Muscle layer of colon (tissue), 2 donors: ENCODE measurements at regions not wholly inside any gene's neighbourhood (a gene's known extent, or its start where the extent isn't known, plus 50 kb on each side); places are given as distances from the start of the nearest gene placed in this dataset.

Source experiments
- H3K27ac ChIP-seq: one replicate; pipeline ENCODE4 v1.7.0; 2013; ENCODE audit warnings: low read depth, mild to moderate bottlenecking, low read length, moderate library complexity
- H3K27me3 ChIP-seq, 2 donors: one replicate each; pipeline ENCODE4 v1.7.0; 2013; ENCODE audit warnings: low read length in 2 of 2, mild to moderate bottlenecking in 2 of 2; ENCODE audit not compliant: insufficient read depth in 2 of 2, control insufficient read depth in 1 of 2
- H3K36me3 ChIP-seq: one replicate; pipeline ENCODE4 v1.7.0; 2013; ENCODE audit warnings: mild to moderate bottlenecking, low read length; ENCODE audit not compliant: insufficient read depth
- H3K4me1 ChIP-seq: one replicate; pipeline ENCODE4 v1.7.0; 2013; ENCODE audit warnings: mild to moderate bottlenecking, low read length; ENCODE audit not compliant: insufficient read depth
- H3K4me3 ChIP-seq, 2 donors: one replicate each; pipeline ENCODE4 v1.7.0; 2013; ENCODE audit warnings: low read length in 2 of 2, low read depth in 1 of 2, mild to moderate bottlenecking in 1 of 2, moderate library complexity in 1 of 2
- H3K9ac ChIP-seq: one replicate; pipeline ENCODE4 v1.7.0; 2013; ENCODE audit warnings: low read length
- H3K9me3 ChIP-seq: one replicate; pipeline ENCODE4 v1.7.0; 2013; ENCODE audit warnings: mild to moderate bottlenecking, low read length
- donor health status: abdominal sarcoma.
- donor health status: Adenocarcinoma of cecum.

GRCh38 chr15:52862677-52863076 is 72.5 kb upstream of the ONECUT1 start:
- H3K36me3 ChIP-seq, result no peaks in the 10 kb centered on the region
- H3K9me3 ChIP-seq, result no peaks in the 10 kb centered on the region
- H3K27me3 ChIP-seq, result no peaks in the 10 kb centered on the region
- no peak overlapping the region for H3K27ac ChIP-seq
- no peaks in the 10 kb centered on the region for H3K4me1 ChIP-seq
- no peak overlapping the region for H3K9ac ChIP-seq
- no peak overlapping the region for H3K4me3 ChIP-seq

GRCh38 chr15:52858782-52859176 is 68.6 kb upstream of the ONECUT1 start:
- Histone ChIP-seq H3K9me3 (no peaks in the 10 kb centered on the region), H3K27ac (no peak overlapping the region), H3K4me1 (no peaks in the 10 kb centered on the region), H3K27me3 (no peaks in the 10 kb centered on the region), H3K36me3 (no peaks in the 10 kb centered on the region), H3K4me3 (no peak overlapping the region), H3K9ac (no peak overlapping the region)

GRCh38 chr15:52857937-52858781 is 68.0 kb upstream of the ONECUT1 start:
- no peak overlapping the region for H3K27ac ChIP-seq

GRCh38 chr15:52857471-52857870 is 67.3 kb upstream of the ONECUT1 start:
- Histone ChIP-seq H3K4me1 (no peaks in the 10 kb centered on the region), H3K9ac (no peak overlapping the region), H3K36me3 (no peaks in the 10 kb centered on the region), H3K27me3 (no peaks in the 10 kb centered on the region), H3K4me3 (no peak overlapping the region), H3K27ac (no peak overlapping the region), H3K9me3 (no peaks in the 10 kb centered on the region)

More at GRCh38 chr15:52857937-52858781, 68.0 kb upstream of the ONECUT1 start:
- Histone ChIP-seq H3K9ac (no peak overlapping the region), H3K9me3 (no peaks in the 10 kb centered on the region), H3K4me1 (no peaks in the 10 kb centered on the region), H3K36me3 (no peaks in the 10 kb centered on the region), H3K27me3 (no peaks in the 10 kb centered on the region), H3K4me3 (no peak overlapping the region)

GRCh38 chr15:52856286-52856685 is 66.2 kb upstream of the ONECUT1 start:
- Histone ChIP-seq H3K4me1 (no peaks in the 10 kb centered on the region), H3K27ac (no peak overlapping the region), H3K27me3 (no peaks in the 10 kb centered on the region), H3K9ac (no peak overlapping the region), H3K4me3 (no peak overlapping the region), H3K9me3 (no peaks in the 10 kb centered on the region), H3K36me3 (no peaks in the 10 kb centered on the region)

GRCh38 chr15:52855157-52855556 is 65.0 kb upstream of the ONECUT1 start:
- Histone ChIP-seq H3K27ac (no peak overlapping the region), H3K9ac (no peak overlapping the region), H3K9me3 (no peaks in the 10 kb centered on the region), H3K4me3 (no peak overlapping the region), H3K4me1 (no peaks in the 10 kb centered on the region), H3K27me3 (no peaks in the 10 kb centered on the region), H3K36me3 (no peaks in the 10 kb centered on the region)

GRCh38 chr15:52844823-52845222 is 54.7 kb upstream of the ONECUT1 start:
- Histone ChIP-seq H3K27ac (no peak overlapping the region), H3K4me1 (no peaks in the 10 kb centered on the region), H3K36me3 (no peaks in the 10 kb centered on the region), H3K27me3 (peaks cover 0 to 3% of the 10 kb centered on the region in 2 donors), H3K9ac (no peak overlapping the region), H3K9me3 (no peaks in the 10 kb centered on the region), H3K4me3 (no peak overlapping the region)
